CD4-positive, alpha-beta T cell treated with Interleukin-17A for 1 hour (primary cell): ENCODE measurements at regions not wholly inside any gene's neighbourhood (a gene's known extent, or its start where the extent isn't known, plus 50 kb on each side); places are given as distances from the start of the nearest gene placed in this dataset.
"Not testable (repeated sequence)": the region's sequence is repeated elsewhere in the genome, so short reads cannot be mapped to it uniquely, and the experiment has no call there.

Experiments
- DNase-seq: peaks from one replicate; pipeline ENCODE4 v3.0.0-alpha.2; 2020

DNA sequence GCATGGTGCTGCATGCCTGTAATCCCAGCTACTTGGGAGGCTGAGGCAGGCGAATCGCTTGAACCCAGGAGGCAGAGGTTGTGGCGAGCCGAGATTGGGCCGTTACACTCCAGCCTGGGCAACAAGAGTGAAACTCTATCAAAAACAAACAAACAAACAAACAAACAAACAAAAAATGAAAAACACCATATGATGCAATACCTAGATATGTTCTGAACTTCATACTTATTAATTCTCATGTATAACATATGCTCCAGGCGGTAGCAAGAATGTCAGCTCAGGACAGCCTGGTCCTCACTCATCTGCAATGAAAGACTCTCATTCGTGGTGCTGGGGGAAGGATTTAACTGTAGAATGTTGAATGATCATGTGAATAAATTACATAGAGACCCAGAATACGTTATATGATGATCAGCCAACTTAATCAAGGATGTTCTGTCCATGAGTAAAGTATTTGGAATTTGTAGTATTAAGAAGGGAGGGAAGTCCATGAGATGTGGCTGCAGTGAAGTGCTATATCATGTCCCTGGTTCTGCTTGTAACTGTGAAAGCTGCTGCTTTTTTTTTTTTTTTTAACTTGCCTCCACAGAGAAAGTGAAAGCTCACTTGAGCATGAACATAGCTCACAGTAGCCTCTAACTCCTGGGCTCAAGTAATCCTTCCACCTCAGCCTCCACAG lies 206.8 kb downstream of the UQCRFS1 start:
- DNase-seq, result no peak

DNA sequence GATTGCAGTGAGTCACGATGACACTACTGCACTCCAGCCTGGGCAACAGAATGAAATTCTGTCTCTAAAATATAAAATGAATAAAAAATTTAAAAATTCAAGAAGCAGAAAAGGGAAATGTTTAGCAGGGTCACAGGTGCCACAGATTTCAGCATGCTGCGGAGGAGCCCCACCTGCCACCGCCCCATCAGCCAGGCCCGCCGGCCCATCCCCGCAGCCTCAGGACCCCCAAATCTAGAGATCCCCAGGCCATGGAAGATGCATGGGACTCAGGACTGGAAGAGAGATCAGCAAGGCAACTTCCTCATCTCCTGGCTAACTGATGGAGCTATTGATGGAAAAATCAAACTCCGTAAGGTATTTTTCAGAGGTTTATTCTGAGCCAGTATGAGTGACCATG lies 208.2 kb downstream of the UQCRFS1 start:
- no peak for DNase-seq

DNA sequence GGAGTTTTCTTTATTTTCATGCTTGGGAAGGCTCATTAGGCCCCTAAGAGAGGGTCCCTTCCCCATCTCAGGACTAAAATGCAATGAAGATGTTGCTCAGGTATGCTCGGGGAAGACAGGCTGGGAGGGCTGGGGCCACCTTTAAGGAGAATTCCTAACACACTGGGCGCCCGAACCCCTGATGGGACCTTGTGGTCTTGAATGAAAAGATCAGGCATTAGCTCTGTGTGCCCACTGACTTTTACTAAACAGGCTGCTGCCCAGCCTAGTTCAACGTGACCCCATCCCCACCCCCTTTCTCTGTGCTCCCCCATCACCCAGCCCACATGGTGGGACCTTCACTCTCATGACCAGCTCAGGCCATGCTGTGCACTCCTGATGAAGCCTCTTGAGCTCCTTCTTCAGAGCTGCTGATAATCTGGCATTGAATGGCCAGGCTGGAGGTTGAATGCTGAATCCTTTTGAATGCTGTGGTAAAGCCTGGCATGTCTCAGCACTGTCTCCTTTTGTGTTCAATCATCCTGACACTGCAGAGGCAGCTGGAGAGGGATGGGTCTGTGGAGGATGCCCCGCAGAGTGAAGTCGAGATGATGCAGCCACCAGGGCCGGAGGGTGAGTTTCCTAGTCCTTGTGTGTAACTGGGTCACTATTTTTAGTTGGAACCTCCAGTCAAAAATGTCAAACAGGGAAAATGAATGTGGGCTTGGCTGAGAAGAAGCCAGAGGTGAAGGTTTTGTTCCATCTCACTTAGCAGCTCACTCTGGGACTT lies 209.1 kb downstream of the UQCRFS1 start:
- DNase-seq, result no peak

DNA sequence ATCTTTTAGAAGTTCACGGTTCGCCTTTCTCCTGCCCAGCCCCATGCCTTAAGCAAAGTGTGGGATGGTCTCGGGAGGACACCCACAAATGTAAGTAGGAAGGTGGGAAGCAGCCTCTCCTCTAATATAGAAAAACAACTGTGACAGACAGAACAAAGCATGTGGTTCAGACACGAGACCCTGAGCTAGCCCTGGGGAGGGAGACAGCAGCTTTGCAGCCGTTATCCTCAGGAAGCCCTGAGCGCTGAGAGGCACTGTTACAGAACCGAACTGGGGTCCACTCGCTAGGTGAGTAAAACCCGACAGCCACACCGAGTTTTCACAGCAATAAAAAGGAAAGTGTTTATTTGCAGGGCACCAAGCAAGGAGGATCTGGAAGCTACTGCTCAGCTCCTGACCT lies 210.6 kb downstream of the UQCRFS1 start:
- no peak for DNase-seq

DNA sequence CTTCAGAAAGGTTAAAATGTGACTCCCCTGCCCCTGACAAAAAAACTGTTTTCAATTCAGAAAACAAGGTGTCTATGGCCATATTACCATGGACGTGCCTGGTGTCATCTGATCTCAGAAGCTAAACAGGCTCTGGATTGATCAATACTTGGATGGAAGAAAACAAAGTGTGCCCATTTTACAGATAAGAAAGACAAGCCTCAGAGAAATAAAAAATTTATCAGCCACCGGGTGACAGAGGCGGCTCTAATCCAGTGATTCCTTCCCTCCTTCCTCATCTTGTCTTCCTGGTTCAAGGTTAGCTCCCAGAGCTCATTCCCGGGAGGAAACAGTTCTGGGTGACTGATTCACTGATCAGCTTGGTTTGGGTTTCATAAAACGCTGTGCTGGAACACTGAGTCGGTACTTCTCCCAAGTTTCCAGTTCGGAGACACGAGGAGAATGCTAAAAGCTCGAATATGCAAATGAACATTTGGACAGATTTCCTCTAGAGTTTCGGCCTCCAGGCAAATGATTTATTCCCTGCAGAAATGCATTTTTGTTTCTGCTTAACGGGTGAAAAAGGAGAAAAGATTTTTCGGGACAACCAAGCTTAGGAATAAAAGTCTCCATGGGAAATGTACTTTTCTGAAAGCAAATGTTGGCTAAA lies 211.2 kb downstream of the UQCRFS1 start:
- no peak for DNase-seq

DNA sequence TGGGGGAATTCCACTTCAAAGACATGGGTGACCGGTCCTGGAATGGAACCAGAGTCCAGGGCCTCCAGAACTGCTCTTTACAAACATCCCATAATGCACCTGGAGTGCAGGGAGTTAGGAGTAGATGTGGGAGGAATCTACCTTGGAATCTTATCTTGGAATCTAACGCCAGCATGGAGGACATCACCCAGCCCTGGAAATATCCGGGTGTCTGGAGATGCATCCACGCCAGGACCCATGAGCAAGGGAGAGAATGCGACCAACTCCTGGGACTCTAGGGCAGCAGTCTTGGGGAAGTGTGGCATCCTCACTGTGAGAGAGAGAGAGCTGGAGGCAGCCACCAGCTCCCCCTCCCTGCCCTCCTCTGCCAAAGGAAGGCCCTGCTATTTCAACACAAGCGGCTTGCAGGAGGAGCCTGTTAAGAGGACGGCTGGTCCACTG lies 211.8 kb downstream of the UQCRFS1 start:
- DNase-seq, result no peak

DNA sequence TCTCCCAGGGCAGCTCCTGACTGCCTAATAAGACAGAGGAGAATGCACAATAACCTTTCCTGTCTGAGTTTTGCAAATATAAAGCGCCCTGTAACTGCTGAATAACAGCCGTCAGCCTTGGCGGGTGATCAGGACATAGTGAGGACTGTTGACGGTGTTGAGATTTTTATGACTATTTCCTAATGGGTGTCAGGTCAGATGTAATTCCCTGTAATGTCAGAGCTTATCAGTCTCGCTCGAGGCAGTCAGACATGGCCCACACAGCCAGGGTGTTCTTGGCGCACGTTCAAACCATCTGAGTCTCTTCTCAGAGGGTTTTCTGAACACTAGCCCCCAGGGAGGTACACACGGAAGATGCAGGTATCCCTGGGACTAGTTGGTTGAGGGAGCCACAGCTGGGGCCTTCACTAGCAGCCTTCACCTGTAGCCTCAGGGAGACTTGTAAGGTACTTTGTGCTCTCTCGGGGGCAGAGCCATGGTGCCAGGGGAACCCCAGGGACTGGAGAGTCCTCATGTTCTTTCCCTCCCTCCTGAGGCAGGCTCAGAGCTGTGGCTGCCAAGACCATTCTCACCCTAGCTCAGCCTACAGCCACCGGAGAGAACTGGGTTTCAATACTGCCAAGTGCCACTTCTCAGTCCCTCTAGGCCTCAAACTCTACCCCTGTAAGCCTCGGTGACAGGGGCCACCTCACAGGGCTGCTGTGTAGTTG lies 213.1 kb downstream of the UQCRFS1 start:
- no peak for DNase-seq

DNA sequence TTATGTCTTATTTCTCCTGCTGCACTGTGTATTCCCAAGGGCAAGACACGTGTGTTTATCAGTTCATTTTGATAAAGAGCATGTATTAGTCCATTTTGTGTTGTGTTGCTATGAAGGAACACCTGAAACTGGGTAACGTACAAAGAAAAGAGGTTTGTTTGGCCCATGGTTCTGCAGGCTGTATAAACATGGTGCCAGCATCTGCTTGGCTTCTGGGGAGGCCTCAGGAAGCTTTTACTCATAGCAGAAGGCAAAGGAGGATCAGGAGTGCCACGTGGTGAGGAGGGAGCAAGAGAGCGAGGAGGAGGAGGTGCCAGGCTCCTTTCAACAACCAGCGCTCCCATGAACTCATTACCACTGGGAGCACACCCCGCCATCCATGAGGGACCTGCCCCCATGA lies 214.0 kb downstream of the UQCRFS1 start:
- DNase-seq, result no peak

DNA sequence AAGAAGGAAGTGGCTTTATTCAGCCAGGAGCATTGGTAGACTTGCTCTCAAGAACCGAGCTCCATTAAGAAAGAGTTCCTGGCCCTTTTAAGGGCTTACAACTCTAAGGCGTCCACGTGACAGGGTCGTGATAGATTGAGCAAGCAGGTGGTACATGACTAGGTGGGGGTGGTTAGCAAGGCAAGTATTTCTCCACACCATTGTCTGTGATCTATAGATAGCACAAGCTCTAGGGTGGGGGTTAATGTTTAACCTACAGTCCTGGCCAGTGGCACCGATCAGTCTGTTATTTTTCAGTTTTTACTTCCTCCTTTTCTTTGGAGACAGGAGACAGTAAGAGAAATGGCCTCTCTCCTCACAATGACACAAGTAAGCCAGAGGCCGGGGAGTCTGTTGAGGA lies 215.1 kb downstream of the UQCRFS1 start:
- DNase-seq, result not testable (repeated sequence)

DNA sequence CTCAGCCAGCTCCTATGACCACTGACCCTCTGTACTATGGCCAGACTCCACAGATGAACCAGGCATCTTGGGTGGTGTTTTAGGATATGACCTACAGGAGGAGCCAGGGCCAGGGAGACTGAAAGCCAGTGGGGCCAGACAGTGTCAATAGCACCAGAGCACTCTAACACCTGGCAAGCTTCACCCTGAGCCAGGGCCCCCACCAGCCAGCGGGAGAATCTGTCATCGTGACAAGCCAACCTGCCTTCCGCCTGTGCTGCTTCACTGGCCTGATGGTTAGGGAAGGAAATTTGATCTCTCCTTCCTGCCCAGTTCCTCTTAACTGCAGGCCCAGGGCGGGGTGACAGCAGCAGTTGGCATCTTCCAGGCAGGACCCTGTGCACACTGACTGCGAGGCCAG lies 222.4 kb downstream of the UQCRFS1 start:
- no peak for DNase-seq

DNA sequence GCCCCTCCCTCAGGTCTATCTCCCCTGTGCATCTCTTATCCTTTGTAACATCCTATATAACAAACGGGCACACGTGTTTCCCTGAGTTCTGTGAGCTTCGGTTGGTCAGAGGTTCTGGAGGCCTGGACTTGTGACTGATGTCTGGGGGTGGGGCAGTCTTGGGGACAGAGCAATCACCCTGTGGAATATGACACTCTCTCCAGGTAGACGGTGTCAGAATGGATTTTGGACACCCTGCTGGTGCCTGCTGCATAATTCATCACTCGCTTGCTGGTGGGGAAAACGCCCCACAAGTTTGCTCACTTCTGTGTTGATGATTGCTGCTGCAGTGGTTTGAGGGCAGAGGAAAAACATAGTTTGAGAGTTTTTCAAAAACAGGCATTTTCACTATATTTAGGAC lies 223.2 kb downstream of the UQCRFS1 start:
- DNase-seq, result no peak

DNA sequence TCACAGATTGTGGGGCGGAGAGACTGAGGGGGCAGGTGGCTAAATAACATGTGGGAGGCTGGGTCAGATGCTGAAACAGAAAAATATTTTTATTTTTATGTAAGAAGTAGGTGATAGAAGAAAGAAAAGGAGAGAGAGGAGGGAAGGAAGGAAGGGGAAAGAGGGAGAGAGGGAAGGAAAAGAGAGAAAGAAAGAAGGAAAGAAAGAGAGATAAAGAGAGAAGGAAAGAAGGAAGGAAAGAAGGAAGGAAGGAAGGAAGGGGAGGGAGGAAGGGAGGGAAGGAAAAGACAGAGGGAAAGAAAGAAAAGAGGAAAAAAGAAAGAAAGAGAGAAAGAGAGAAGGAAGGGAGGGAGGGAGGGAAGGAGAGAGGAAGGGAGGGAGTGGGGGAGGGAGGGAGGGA lies 224.9 kb downstream of the UQCRFS1 start:
- DNase-seq, result no peak

DNA sequence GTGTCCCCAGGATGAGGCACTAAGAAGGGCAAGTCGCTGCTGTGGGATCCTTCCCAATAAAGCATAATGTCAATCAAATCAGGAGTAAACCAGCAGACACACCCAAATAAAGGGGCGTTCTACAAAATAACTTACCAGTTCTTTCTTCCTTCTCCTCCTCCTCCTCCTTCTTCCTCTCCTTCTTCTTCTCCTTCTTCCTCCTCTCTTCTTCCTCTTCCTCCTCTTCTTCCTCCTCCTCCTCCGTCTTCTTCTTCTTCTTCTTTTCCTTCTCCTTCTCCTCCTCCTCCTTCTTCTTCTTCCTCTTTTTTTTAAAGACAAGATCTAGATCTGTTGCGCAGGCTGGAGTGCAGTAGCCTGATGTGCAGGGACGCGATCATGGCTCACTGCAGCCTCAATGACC lies 225.8 kb downstream of the UQCRFS1 start:
- DNase-seq, result no peak

DNA sequence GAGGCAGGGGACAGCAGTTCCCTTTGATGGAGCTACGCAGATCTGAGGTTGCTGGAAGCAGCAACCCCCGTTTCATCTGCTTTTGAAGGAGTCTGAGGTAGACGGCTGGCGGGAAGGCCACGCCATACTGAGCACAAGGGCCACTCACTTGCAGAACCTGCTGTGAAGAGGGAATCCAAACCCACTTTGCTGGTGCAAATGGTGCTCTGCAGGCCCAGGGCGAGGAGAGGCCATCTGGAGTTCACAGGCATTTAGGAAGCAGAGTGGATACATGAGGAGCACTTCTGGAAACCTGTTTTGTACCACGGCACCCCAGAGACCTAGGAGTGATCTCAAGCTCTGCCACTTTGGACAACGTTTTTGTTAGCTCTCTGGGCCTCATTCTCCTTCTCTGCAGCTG lies 227.8 kb downstream of the UQCRFS1 start:
- DNase-seq, result no peak

DNA sequence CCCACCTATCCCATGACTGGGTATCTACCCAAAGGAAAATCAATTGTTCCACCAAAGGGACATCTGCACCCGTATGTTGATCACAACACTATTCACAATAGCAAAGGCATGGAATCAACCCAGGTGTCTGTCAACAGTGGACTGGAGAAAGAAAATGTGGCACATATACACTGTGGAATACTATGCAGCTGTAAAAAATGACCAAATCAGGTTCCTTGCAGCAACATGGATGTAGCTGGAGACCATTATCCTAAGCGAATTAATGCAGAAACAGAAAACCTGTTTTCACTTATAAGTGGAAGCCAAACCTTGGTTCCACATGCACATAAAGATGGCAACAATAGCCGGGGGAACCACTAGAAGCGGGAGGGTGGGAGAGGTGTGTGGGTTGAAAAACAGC lies 228.6 kb downstream of the UQCRFS1 start:
- no peak for DNase-seq

DNA sequence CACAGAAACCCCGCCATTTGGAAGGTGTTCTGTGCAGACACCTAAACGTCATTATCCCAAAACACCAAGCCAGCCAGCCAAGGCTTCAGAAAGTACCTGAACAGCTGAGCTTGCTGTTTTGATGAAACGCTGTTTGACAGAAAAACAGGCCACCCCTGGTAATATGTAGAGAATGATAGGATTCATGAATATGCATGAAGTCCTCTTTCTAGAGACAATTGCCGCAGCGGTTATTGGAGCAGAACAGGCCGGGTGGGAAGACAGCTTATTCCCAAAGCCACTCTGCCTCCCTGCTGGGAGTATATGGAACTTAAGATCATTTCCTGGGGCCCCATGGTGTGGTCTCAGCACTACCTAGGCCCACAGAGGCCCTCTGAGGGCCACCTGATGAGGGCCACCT lies 229.5 kb downstream of the UQCRFS1 start:
- no peak for DNase-seq

DNA sequence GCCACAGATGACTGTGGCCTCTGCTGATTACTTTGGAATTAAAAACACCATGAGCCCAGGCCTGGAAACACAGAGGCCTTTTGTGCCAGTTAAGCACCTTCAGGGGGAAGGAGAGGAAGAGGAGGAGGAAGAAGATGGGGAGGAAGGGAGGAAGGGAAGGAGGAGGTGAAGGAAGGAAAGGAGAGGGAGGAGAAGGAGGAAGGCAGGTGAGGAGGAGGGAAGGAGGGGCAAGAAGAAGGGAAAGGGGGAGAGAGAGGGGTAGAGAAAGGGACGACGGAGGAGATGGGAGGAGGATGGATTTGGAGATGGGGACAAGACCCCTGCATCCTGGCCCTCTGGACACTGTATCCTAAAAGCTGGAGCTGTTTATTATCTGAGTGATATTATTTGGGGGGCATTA lies 231.0 kb downstream of the UQCRFS1 start:
- DNase-seq, result no peak

DNA sequence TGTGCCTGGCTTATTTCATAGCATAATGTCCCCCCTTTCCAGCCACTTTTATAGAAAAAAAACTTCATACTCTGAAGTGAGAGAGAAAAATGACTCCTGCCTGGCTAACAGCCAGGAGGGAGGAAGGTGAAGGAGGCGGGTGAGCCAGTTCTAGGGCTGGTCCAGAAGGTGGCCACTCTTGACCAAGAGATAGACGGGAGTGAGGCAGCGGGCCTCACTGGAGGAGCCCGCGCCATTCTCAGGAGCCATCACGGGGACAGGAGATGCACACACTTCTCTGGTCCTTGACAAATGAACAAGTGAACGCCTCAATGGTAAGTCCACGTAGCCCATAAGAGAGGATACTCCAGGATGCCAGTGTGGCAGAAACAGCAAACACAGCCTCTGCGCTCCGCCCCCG lies 231.4 kb downstream of the UQCRFS1 start:
- DNase-seq, result no peak

DNA sequence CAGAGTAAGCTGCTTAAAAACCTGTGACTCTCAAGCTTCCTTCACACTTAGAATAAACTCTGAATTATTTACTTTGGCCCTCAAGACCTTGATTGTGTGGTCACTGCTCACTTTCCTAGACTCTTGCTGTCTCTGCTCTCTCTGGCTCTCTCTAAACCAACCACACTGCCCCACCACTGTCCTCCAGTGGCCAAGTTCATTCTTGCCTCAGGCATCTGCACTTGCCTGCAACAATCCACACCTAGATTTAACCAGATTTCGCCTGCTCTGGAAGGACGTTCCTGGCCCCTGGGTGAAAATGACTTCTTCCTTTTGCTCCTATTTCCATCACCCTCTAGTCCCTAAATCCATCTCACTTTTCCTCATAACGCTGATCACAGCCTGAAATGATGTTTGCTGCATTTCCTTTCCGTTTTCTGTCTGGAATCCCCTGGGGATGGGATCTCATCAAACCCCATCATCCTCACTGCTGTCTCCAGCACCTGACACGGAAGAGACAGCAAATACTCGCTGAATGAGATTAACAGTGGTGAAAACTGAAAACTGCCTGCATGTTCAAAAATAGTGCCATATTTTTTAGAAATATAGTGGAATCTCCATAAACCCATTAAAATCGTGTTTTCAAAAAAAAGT lies 232.6 kb downstream of the UQCRFS1 start:
- no peak for DNase-seq

DNA sequence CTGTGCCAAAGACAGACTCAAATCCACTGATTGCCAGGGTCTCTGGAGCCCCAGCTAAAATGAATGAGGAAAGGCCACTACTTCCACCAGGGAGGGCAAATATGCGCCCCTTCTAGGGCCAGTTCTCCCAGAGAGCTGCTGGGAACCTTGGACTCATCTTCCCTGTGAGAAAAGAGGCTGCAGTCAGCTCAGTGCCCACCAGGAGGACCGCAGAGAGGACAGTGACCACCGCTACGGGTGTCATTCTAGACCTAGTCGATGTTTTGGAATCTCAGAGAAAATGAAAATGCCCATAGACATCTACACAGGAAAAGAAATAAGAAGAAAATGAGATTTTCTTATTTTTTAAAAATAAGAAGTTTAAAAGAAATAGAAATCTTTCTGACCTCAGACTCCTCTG lies 235.1 kb downstream of the UQCRFS1 start:
- DNase-seq, result no peak

DNA sequence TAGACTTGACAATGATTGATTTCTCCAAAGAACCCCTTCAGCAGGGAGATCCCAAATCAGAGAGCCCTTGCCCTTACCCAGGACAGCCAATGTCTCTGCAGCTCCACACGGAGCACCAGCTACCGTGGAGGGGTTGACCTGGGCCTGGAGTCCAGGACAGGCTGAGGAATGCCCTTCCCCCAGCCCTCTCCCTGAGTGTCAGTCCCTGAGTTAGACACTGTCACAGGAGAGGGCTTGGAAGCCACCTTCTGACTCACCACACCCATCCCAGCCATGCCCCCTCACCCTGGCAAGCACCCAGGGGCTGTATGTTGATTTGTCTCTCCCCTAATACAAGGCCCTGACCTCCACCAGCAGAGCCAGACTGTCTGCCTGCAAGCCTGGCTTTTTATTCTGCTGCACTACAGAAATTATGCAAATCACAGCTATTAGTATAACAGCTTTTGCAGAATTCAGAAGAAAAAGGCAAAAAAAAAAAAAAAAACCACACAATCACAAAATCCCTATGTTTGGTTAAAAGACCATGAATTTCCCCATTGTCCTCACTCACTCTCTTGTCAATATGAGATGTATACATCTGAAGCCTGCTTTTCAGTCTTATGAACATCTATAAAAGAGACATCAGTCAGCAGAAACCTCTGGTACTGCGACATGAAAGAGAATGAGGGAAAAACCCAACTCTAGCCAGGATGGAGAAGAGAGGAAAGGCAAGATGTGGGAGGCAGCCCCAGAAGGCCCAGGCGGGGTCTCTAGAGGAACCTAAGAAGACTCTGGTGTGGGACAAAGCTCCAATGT lies 240.7 kb downstream of the UQCRFS1 start:
- DNase-seq, result no peak

DNA sequence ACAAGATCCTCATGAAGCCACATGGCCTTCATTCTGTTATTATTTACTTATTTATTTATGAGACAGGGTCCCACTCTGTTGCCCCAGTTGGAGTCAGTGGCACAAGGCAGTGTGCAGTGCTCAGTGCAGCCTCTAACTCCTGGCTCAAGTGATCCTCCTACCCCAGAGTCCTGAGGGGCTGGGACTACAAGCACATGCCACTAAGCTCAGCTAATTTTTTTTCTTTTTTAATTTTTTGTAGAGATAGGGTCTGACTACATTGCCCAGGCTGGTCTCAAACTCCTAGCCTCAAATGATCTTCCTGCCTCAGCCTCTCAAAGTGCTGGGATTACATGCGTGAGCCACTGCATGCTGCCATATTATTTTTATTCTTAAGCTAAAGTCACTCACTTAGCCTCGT lies 241.4 kb downstream of the UQCRFS1 start:
- no peak for DNase-seq
